SU-DHL-6 (cell line): ENCODE measurements at regions not wholly inside any gene's neighbourhood (a gene's known extent, or its start where the extent isn't known, plus 50 kb on each side); places are given as distances from the start of the nearest gene placed in this dataset.

Experiments used
- CTCF ChIP-seq: fragments of 200-600 bp; sonication (generic); IDR thresholded peaks from one replicate; pipeline ENCODE4 v1.5.1; 2017; ENCODE audit warnings: antibody characterized with exemption, mild to moderate bottlenecking, low read length, moderate library complexity; ENCODE audit not compliant: insufficient read depth, poor library complexity, severe bottlenecking
- EZH2phosphoT487 ChIP-seq: fragments of 200-600 bp; sonication (generic), shearing (Covaris generic); conservative IDR thresholded peaks from 2 replicates; pipeline ENCODE4 v1.6.1; 2018; ENCODE audit warnings: mild to moderate bottlenecking, antibody characterized with exemption, low read length, moderate library complexity, mixed read lengths

DNA sequence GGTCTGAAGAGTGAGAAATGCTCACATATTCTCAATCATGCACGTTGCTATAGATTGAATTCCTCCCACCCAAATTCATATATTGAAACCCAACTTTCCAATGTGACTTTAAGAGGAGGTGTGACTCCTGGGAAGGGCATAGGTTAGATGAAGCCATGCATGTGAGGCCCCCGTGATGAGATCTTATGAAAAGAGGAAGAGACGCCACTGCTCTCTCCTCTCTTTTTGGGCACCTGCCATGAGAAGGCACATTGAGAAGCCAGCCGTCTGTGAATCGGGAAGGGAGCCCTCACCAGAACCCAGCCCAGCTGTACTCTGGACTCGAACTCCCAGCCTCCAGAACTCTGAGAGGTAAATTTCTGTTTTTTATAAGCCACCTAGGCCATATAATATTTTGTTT, 842.6 kb upstream of the SALL3 start:
- TF ChIP-seq CTCF (no peak), EZH2phosphoT487 (no peak)
